ENCODE measurements at regions not wholly inside any gene's neighbourhood (a gene's known extent, or its start where the extent isn't known, plus 50 kb on each side); places are given as distances from the start of the nearest gene placed in this dataset.

- ATAC-seq: no peak
- H3K36me3 ChIP-seq: no peaks in the 10 kb centered on the region
- H3K9me3 ChIP-seq: no peaks in the 10 kb centered on the region
- DNase-seq: no peak
- no peak overlapping the region for H3K4me3 ChIP-seq
- TF ChIP-seq CTCF (IDR thresholded peaks at IDR 0.05): no peak
- no peak for TF ChIP-seq POLR2A (IDR thresholded peaks at IDR 0.05)
- intact Hi-C loops (cut with DNase I): no loop called here
- H3K4me1 ChIP-seq: no peaks in the 10 kb centered on the region
- H3K27ac ChIP-seq: no peak overlapping the region
- H3K27me3 ChIP-seq: peaks cover 0 to 4% of the 10 kb centered on the region in 2 donors
These were observed 868.7 kb upstream of the CHORDC1 start for GRCh38 chr11:91091563-91091962.

- H3K36me3 ChIP-seq: no peaks in the 10 kb centered on the region
- intact Hi-C loops (cut with DNase I): no loop called here
- no peak overlapping the region for H3K4me3 ChIP-seq
- no peak overlapping the region for H3K27ac ChIP-seq
- H3K27me3 ChIP-seq: no peaks in the 10 kb centered on the region
- no peaks in the 10 kb centered on the region for H3K4me1 ChIP-seq
- no peak for TF ChIP-seq POLR2A (IDR thresholded peaks at IDR 0.05)
- no peak for TF ChIP-seq CTCF (IDR thresholded peaks at IDR 0.05)
- 20% methylated on average over 2 of the region's 2 CpGs for WGBS (ENCODE audit: insufficient coverage, low coverage, low lambda C conversion rate, missing lambda C conversion rate)
- ATAC-seq: no peak
- no peak for DNase-seq
- no peaks in the 10 kb centered on the region for H3K9me3 ChIP-seq
These were observed 863.2 kb upstream of the CHORDC1 start for GRCh38 chr11:91086028-91086427.

GRCh38 chr11:91082255-91082654 is 859.4 kb upstream of the CHORDC1 start:
- H3K4me3 ChIP-seq: no peak overlapping the region
- H3K27me3 ChIP-seq: no peaks in the 10 kb centered on the region
- TF ChIP-seq CTCF (IDR thresholded peaks at IDR 0.05) (no peak), POLR2A (IDR thresholded peaks at IDR 0.05) (no peak)
- no peaks in the 10 kb centered on the region for H3K36me3 ChIP-seq
- WGBS (ENCODE audit: insufficient coverage, low coverage, low lambda C conversion rate, missing lambda C conversion rate): 57% methylated on average over 1 of the region's 1 CpG
- DNase-seq (no peak), ATAC-seq (no peak)
- no peaks in the 10 kb centered on the region for H3K4me1 ChIP-seq
- no peaks in the 10 kb centered on the region for H3K9me3 ChIP-seq
- intact Hi-C loops (cut with DNase I): no loop called here
- no peak overlapping the region for H3K27ac ChIP-seq

GRCh38 chr11:91081440-91082043 is 858.7 kb upstream of the CHORDC1 start:
- no peaks in the 10 kb centered on the region for H3K27me3 ChIP-seq
- H3K4me1 ChIP-seq: no peaks in the 10 kb centered on the region
- H3K4me3 ChIP-seq: no peak overlapping the region
- ATAC-seq (no peak), DNase-seq (no peak)
- no peak for TF ChIP-seq CTCF (IDR thresholded peaks at IDR 0.05)
- no peak for TF ChIP-seq POLR2A (IDR thresholded peaks at IDR 0.05)
- 46% methylated on average over 4 of the region's 4 CpGs for WGBS (ENCODE audit: insufficient coverage, low coverage, low lambda C conversion rate, missing lambda C conversion rate)
- no peaks in the 10 kb centered on the region for H3K36me3 ChIP-seq
- intact Hi-C loops (cut with DNase I): no loop called here
- no peaks in the 10 kb centered on the region for H3K9me3 ChIP-seq
- no peak overlapping the region for H3K27ac ChIP-seq

- no peaks in the 10 kb centered on the region for H3K27me3 ChIP-seq
- H3K4me3 ChIP-seq: no peak overlapping the region
- no peaks in the 10 kb centered on the region for H3K9me3 ChIP-seq
- H3K27ac ChIP-seq: no peak overlapping the region
- no peaks in the 10 kb centered on the region for H3K4me1 ChIP-seq
- WGBS (ENCODE audit: insufficient coverage, low coverage, low lambda C conversion rate, missing lambda C conversion rate): 31% methylated on average over 5 of the region's 5 CpGs
- TF ChIP-seq POLR2A (IDR thresholded peaks at IDR 0.05) (no peak), CTCF (IDR thresholded peaks at IDR 0.05) (no peak)
- intact Hi-C loops (cut with DNase I): no loop called here
- DNase-seq (no peak), ATAC-seq (no peak)
- no peaks in the 10 kb centered on the region for H3K36me3 ChIP-seq
These were observed 855.4 kb upstream of the CHORDC1 start for GRCh38 chr11:91078221-91078620.
